HepG2 (cell line): ENCODE measurements at regions not wholly inside any gene's neighbourhood (a gene's known extent, or its start where the extent isn't known, plus 50 kb on each side); places are given as distances from the start of the nearest gene placed in this dataset.

ENCODE experiments used
- ATAC-seq: fragments of 200-7000 bp; cut with Tn5 transposase; 3 replicates; pipeline ENCODE4 v1.9.1; 2020; ENCODE audit warnings: mild to moderate bottlenecking, moderate library complexity
- BruUV-seq: library from RNA; stranded (reverse); fragments of 400-500 nt; replicated peaks from 2 replicates; lab custom pipeline; 2021; lab: Mats Ljungman, UMichigan
- CTCF ChIA-PET: fragments of 300-600 bp; formaldehyde crosslinking; extraction: SDS; loops from one replicate; lab custom pipeline; 2021; ENCODE audit warnings: low total read pairs, inconsistent platforms, low intra/inter-chr PET ratio; lab: Yijun Ruan, JAX
- POLR2A ChIA-PET: fragments of 350-600 bp; sonication (Branson Sonifier 250); formaldehyde crosslinking; loops from one replicate; lab custom pipeline; 2020; ENCODE audit warnings: antibody characterized with exemption, inconsistent platforms; lab: Yijun Ruan, JAX
- DNase-seq: peaks from one replicate; pipeline ENCODE4 v3.0.0-alpha.2; 2015; ENCODE audit warnings: low spot score
- FAIRE-seq: peaks from 3 replicates; lab custom pipeline; 2011; peaks lifted over from hg19 to GRCh38; lab: Jason Lieb, UNC
- H2AFZ ChIP-seq: one replicate; pipeline ENCODE4 v1.6.1; 2011; ENCODE audit warnings: low read length, inconsistent platforms
- H3K27ac ChIP-seq: fragments of 300-600 bp; 3 replicates; pipeline ENCODE4 v1.8.0; 2011; ENCODE audit warnings: mixed run types, mild to moderate bottlenecking, mixed read lengths, low read length, inconsistent platforms; ENCODE audit not compliant: insufficient read depth; ENCODE audit errors: extremely low read length
- H3K27me3 ChIP-seq, 2 experiments: fragments of 200-600 bp in 1 of 2; 2 replicates in 1 of 2; 3 replicates in 1 of 2; pipeline versions ENCODE4 v1.6.0 to v1.8.0; 2011; ENCODE audit warnings: low read length in 2 of 2, mild to moderate bottlenecking in 2 of 2, moderate library complexity in 2 of 2, inconsistent platforms in 1 of 2; ENCODE audit not compliant: insufficient read depth in 2 of 2, control insufficient read depth in 1 of 2
- H3K36me3 ChIP-seq, 2 experiments: fragments of 200-600 bp in 1 of 2; replicated peaks in 1 of 2; 2 replicates in 1 of 2; 3 replicates in 1 of 2; pipeline versions ENCODE4 v1.5.1 to v1.8.0; 2011; ENCODE audit warnings: low read length in 2 of 2, inconsistent platforms in 1 of 2; ENCODE audit not compliant: insufficient read depth in 2 of 2, control insufficient read depth in 1 of 2
- H3K4me1 ChIP-seq: 2 replicates; pipeline ENCODE4 v1.5.1; 2012; ENCODE audit warnings: low read length, inconsistent platforms; ENCODE audit not compliant: insufficient read depth
- H3K4me2 ChIP-seq: 2 replicates; pipeline ENCODE4 v1.6.0; 2011; ENCODE audit warnings: low read depth, low read length, inconsistent platforms
- H3K4me3 ChIP-seq, 3 experiments: fragments of 200-600 bp in 1 of 3; sonication (generic), shearing (Covaris generic) in 1 of 3; replicated peaks in 1 of 3; 2 replicates each; pipeline ENCODE4 v1.5.1; 2011 to 2016; ENCODE audit warnings: low read length in 3 of 3, inconsistent platforms in 2 of 3, low read depth in 2 of 3, mild to moderate bottlenecking in 2 of 3, control low read depth in 1 of 3, mixed read lengths in 1 of 3; ENCODE audit not compliant: insufficient read depth in 1 of 3
- H3K79me2 ChIP-seq: one replicate; pipeline ENCODE4 v1.6.1; 2011; ENCODE audit warnings: low read length, inconsistent platforms; ENCODE audit not compliant: insufficient read depth
- H3K9ac ChIP-seq: 2 replicates; pipeline ENCODE4 v1.6.0; 2011; ENCODE audit warnings: mild to moderate bottlenecking, low read depth, low read length, inconsistent platforms; ENCODE audit not compliant: insufficient read depth
- H3K9me3 ChIP-seq: 2 replicates; pipeline ENCODE4 v1.5.1; 2012; ENCODE audit warnings: mild to moderate bottlenecking, low read length
- H4K20me1 ChIP-seq: 2 replicates; pipeline ENCODE4 v1.6.0; 2011; ENCODE audit warnings: inconsistent platforms, mild to moderate bottlenecking, low read length, moderate library complexity; ENCODE audit not compliant: insufficient read depth
- FOXO1 ChIP-seq: sonication (generic); formaldehyde crosslinking; IDR thresholded peaks from 2 replicates; pipeline ENCODE4 v1.4.0; 2020; ENCODE audit warnings: missing genetic modification reagents
- HMGA1 ChIP-seq: sonication (generic); formaldehyde crosslinking; conservative IDR thresholded peaks from 2 replicates; pipeline ENCODE4 v1.4.0; 2020; ENCODE audit warnings: missing genetic modification reagents
- JARID2 ChIP-seq: sonication (generic); formaldehyde crosslinking; IDR thresholded peaks from 2 replicates; pipeline ENCODE4 v1.8.1; 2023; ENCODE audit warnings: missing genetic modification reagents, inconsistent platforms; ENCODE audit not compliant: insufficient replicate concordance
- MIER2 ChIP-seq: IDR thresholded peaks from 2 replicates; pipeline ENCODE4 v1.6.1; 2016; ENCODE audit warnings: missing biosample characterization, missing genetic modification reagents
- MXD4 ChIP-seq: IDR thresholded peaks from 2 replicates; pipeline ENCODE4 v1.6.1; 2016; ENCODE audit warnings: mild to moderate bottlenecking, missing biosample characterization, missing genetic modification reagents
- NFE2L1 ChIP-seq: sonication (generic); formaldehyde crosslinking; IDR thresholded peaks from 2 replicates; pipeline ENCODE4 v1.4.0; 2020; ENCODE audit warnings: missing genetic modification reagents, mild to moderate bottlenecking, borderline replicate concordance
- RAD51 ChIP-seq: fragments of 450-650 bp; IDR thresholded peaks from 2 replicates; pipeline ENCODE4 v1.6.1; 2016; ENCODE audit warnings: borderline replicate concordance
- SAP130 ChIP-seq: IDR thresholded peaks from 2 replicates; pipeline ENCODE4 v1.6.1; 2016; ENCODE audit warnings: low read depth
- STAT5B ChIP-seq: sonication (generic); formaldehyde crosslinking; IDR thresholded peaks from 2 replicates; pipeline ENCODE4 v1.4.0; 2020; ENCODE audit warnings: missing genetic modification reagents
- ZBTB7A ChIP-seq: sonication (generic); formaldehyde crosslinking; IDR thresholded peaks from 2 replicates; pipeline ENCODE4 v1.8.0; 2022; ENCODE audit warnings: mild to moderate bottlenecking, missing genetic modification reagents
- ZNF280D ChIP-seq: sonication (generic); formaldehyde crosslinking; IDR thresholded peaks from 2 replicates; pipeline ENCODE4 v1.5.1; 2020; ENCODE audit warnings: mild to moderate bottlenecking, missing genetic modification reagents
- ZNF569 ChIP-seq: sonication (generic); formaldehyde crosslinking; IDR thresholded peaks from 2 replicates; pipeline ENCODE4 v1.5.0; 2020; ENCODE audit warnings: mild to moderate bottlenecking, missing genetic modification reagents, moderate library complexity, borderline replicate concordance
- WGBS: methylation state at CpG from one replicate; pipeline ENCODE4 v1.1.6; 2017; ENCODE audit warnings: low lambda C conversion rate; 5-methylcytosine and 5-hydroxymethylcytosine counted together
- in situ Hi-C: cut with HindIII; loops from 2 replicates; pipeline ENCODE4 v1.10.0; 2017; ENCODE audit warnings: low pct_unique_long_range_greater_than_20kb; ENCODE audit not compliant: extremely low pct_ligation_motif_present
- intact Hi-C: fragments of 100-400 bp; cut with micrococcal nuclease; formaldehyde crosslinking; loops from one replicate; pipeline ENCODE4 v1.10.0; 2022; ENCODE audit not compliant: unreplicated experiment
- TF ChIP-seq, protein P1 (sequence below): sonication (generic); formaldehyde crosslinking; IDR thresholded peaks from 2 replicates; pipeline ENCODE4 v1.5.0; 2020; ENCODE audit warnings: missing genetic modification reagents
- TF ChIP-seq, protein P2 (sequence below): sonication (generic); formaldehyde crosslinking; conservative IDR thresholded peaks from 2 replicates; pipeline ENCODE4 v1.4.0; 2020; ENCODE audit warnings: missing genetic modification reagents
- TF ChIP-seq, protein P3 (sequence below): sonication (generic); formaldehyde crosslinking; IDR thresholded peaks from 2 replicates; pipeline ENCODE4 v1.4.0; 2020; ENCODE audit warnings: missing genetic modification reagents

DNA sequence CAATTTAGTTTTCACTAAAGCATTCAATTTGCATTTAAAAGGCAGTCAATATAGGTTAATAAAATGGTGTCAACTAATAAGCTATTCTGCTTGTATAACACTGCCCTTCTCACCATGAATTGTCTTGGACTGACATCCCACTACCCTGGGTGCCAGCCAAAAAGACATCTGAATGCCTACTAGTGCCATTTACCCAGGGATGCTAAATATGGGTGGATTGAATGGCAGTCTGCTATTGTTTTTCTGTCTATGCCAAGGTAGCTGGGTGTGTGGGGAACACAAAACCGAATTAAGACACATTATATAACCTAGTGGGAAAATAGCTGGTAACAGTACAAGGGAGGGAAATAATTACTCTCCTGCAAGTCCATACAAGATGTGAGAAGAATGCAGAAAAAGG, 240.0 kb upstream of the CFAP20DC start (continued):
- TF ChIP-seq STAT5B (CRISPR knock-in tag) (no peak), SAP130 (CRISPR knock-in tag) (no peak), HMGA1 (CRISPR knock-in tag) (no peak), ZNF569 (CRISPR knock-in tag) (no peak), JARID2 (CRISPR knock-in tag) (no peak), ZBTB7A (CRISPR knock-in tag) (no peak), NFE2L1 (CRISPR knock-in tag) (no peak), MXD4 (CRISPR knock-in tag) (no peak)
- TF ChIP-seq, protein P1, sequence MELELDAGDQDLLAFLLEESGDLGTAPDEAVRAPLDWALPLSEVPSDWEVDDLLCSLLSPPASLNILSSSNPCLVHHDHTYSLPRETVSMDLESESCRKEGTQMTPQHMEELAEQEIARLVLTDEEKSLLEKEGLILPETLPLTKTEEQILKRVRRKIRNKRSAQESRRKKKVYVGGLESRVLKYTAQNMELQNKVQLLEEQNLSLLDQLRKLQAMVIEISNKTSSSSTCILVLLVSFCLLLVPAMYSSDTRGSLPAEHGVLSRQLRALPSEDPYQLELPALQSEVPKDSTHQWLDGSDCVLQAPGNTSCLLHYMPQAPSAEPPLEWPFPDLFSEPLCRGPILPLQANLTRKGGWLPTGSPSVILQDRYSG (CRISPR knock-in tag), result no peak
- TF ChIP-seq, protein P2, sequence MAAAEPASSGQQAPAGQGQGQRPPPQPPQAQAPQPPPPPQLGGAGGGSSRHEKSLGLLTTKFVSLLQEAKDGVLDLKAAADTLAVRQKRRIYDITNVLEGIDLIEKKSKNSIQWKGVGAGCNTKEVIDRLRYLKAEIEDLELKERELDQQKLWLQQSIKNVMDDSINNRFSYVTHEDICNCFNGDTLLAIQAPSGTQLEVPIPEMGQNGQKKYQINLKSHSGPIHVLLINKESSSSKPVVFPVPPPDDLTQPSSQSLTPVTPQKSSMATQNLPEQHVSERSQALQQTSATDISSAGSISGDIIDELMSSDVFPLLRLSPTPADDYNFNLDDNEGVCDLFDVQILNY (CRISPR knock-in tag), result no peak

GRCh38 chr3:59288951-59289350, 239.1 kb upstream of the CFAP20DC start:
- no peaks in the 10 kb centered on the region for H3K4me1 ChIP-seq
- no peak overlapping the region for H3K4me2 ChIP-seq
- intact Hi-C loops (no loop called here), in situ Hi-C loops (no loop called here)
- no TSS peak for BruUV-seq
- H2AFZ ChIP-seq, result no peak overlapping the region
- no peak overlapping the region for H3K4me3 ChIP-seq
- DNase-seq, result no peak
- no peaks in the 10 kb centered on the region for H3K27me3 ChIP-seq
- H3K9me3 ChIP-seq, result peaks cover 11% of the 10 kb centered on the region
- H3K9ac ChIP-seq, result no peak overlapping the region
- FAIRE-seq, result no peak
- WGBS, result 3% methylated on average over 3 of the region's 3 CpGs
- TF ChIP-seq, protein P3, sequence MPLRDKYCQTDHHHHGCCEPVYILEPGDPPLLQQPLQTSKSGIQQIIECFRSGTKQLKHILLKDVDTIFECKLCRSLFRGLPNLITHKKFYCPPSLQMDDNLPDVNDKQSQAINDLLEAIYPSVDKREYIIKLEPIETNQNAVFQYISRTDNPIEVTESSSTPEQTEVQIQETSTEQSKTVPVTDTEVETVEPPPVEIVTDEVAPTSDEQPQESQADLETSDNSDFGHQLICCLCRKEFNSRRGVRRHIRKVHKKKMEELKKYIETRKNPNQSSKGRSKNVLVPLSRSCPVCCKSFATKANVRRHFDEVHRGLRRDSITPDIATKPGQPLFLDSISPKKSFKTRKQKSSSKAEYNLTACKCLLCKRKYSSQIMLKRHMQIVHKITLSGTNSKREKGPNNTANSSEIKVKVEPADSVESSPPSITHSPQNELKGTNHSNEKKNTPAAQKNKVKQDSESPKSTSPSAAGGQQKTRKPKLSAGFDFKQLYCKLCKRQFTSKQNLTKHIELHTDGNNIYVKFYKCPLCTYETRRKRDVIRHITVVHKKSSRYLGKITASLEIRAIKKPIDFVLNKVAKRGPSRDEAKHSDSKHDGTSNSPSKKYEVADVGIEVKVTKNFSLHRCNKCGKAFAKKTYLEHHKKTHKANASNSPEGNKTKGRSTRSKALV (CRISPR knock-in tag), result no peak
- TF ChIP-seq ZNF569 (CRISPR knock-in tag) (no peak), RAD51 (no peak), FOXO1 (no peak), ZNF280D (CRISPR knock-in tag) (no peak), MIER2 (CRISPR knock-in tag) (no peak)
- no peaks in the 10 kb centered on the region for H4K20me1 ChIP-seq
- no peak overlapping the region for H3K27ac ChIP-seq
- H3K36me3 ChIP-seq, result no peaks in the 10 kb centered on the region
- POLR2A ChIA-PET, result no interaction called here
- CTCF ChIA-PET, result no interaction called here
- no peak for ATAC-seq
- no peaks in the 10 kb centered on the region for H3K79me2 ChIP-seq
